CMK (cell line): ENCODE measurements at regions not wholly inside any gene's neighbourhood (a gene's known extent, or its start where the extent isn't known, plus 50 kb on each side); places are given as distances from the start of the nearest gene placed in this dataset.
"Not testable (repeated sequence)": the region's sequence is repeated elsewhere in the genome, so short reads cannot be mapped to it uniquely, and the experiment has no call there.

Experiments used
- DNase-seq: peaks from one replicate; pipeline ENCODE4 v3.0.0-alpha.2; 2010; ENCODE audit warnings: low read depth

DNA sequence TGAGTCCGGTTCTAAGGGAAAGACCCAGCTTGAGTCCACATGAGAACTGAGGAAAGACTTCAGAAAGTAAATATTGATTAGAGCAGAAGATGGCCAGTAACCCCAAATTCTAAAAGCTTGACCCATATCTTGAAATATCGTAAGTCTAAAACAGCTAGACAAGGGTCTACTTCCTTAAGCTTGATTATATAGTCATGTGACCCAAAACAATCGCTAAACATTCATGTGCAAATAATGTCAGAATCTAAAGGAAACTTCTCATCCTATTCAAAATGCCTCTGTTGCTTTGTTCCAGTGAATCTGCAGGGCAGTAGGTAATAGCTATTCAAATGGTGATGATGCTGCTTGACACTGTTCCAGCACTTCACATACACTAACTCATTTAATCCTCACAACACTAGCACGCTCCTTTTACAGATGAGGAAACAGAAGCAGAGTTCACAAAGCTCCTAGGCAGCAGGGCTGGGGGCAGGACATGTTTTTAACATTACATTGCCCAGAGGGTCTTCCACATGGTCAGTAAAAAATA lies 52.6 kb downstream of the TCF20 start:
- DNase-seq = no peak

DNA sequence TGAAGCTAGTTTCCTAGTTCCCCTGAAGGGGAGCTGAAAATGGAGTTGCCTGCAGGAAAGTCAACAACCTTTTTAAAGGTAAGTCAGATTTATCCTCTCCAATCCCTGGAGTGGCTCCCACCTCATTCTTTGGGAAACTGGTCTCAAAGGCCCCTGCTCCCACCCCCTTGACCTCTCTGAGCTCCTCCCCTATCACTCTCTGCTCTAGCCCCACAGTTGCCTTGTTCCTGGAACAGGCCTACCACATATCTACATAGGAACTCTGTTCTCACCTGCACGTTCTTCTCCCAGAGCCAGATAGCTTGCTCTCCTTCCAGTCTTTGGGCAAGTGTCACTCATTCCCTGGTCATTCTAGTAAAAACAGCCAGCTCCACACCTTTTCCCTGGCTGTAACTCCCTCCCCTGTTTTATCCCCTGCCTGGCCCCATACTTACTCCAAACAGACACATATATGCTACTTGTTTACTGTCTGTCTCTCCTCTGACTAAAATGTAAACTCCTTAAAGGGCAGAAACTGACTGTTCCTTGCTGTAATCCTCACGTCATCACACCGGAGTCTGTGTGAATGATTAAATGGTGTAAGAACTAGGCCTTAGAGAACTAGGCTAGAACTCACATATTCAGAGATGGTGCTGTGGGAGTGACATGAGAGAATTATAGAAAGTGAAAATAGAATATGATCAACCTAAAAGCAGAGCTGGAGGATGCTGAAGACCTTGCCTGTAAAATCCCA lies 53.3 kb downstream of the TCF20 start:
- DNase-seq = no peak

DNA sequence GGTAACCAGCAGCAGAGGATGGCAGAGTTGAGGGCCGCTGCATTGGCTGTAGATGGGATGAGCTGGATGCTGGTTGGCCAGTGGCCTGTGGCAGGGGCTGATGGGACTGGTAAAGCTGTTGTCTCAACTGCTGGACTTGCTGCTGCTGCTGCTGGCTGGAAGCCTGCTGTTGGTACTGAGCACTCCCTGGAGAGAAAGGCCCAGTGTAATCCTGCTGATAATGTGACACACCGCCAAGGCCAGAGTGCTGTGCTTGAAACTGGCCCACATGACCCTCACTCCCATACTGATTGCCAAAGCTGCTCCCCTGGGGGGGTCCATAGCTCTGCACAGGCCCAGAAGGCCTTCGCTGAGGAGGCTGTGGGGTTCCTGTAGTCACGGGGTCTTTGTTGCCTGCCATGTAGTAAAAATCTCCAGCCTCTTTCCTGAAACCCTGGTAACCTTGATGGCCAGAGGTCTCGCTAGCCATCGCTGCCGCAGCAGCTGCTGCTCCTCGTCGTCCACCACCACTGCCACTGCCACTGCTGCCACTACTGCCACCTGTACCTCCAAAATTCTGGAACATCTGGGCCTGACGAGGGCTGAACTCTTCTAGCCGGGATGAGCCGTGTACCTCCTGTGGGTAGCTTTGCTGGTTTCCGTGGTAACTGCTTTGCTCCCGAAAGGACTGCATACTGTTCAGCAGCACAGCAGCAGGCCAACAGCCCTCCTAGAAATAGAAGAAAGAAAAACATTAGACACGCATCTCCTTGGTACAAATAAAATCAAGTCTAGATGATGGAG lies 55.6 kb downstream of the TCF20 start:
- DNase-seq = no peak

DNA sequence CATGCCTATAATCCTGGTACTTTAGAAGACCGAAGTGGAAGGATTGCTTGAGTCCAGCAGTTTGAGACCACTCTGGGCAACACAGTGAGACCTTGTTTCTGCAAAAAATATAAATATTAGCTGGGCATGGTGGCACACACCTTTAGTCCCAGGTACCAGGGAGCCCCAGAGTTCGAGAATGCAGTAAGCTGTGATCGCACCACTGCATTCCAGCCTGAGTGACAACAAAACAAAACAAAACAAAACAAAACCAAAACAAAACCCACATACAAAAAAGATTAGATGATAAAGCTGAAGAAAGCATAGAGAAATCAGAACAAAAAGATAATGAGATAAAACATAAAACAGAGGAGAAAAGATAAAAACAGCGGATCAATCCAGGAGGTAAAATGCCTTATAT lies 62.1 kb downstream of the TCF20 start:
- no peak for DNase-seq

DNA sequence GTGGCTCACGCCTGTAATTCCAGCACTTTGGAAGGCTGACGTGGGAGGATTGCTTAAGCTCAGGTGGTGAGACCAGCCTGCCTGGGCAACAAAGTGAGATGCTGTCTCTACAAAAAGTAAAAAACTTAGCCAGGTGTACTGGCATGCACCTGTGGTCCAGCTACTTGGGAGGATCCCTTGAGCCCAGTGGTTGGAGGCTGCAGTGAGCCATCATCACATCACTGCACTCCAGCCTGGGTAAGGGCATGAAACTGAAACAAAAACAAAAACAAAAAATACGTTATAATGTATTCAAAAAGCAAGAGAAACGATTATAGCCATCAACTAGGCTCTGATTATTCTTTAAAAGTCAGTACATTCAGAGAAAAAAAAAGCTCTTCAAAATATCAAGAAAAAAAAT lies 62.5 kb downstream of the TCF20 start:
- DNase-seq = no peak

DNA sequence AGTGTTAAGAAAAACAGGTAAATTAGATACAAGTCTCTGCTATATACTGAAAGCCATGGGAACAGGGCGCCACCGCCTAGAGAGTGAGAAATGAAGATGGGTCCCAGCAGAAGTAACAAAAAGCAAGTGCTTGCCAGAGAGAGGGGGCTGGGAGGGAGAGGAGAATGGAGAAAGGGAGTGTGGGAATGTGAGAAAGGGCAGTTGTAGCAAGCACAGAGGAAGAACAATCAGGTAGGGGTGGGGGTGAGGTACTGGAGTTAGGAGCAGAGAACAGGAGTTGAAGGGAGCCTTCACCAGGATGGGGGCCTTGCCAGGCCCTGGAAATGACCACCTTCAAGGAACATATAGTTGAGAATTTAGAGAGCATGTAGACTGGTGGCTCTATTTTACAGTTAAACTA lies 66.8 kb downstream of the TCF20 start:
- no peak for DNase-seq

DNA sequence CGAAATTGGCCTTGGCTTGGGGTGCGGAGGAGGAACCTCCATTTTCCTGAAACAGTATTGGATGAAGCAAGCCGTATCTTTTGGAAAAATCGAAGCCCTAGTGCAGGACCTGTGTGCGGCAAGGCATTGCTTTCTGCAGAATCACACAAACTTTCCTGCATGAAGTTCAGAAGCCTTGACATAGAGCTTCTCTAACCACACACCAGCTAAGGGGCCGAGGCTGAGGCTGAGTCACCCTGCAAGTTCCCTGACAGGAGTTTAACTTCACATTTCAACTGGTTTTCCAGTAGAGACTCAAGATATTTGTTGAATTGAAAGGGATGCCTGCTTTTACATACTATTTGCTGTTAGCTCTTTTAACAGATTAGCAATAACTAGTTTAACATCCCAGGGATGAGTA lies 67.8 kb downstream of the TCF20 start:
- DNase-seq = no peak

DNA sequence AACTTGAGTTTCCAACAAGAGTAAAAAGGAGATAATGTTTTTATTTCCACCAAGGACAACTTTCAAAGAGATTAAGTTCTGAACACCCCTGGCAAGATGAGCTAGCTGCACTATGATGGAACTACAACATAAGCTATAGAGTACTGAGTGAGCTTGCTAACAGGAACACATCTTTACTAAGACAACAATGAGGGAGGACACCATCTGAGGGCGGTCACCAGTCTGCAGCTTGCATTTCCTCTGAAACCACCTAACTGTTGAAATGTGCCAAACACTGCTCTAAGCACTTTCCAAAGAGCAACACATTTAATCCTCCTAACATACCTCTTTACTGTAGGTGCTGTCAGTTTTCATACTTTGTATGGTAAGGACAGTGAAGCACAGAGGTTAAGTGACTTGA lies 68.4 kb downstream of the TCF20 start:
- no peak for DNase-seq

DNA sequence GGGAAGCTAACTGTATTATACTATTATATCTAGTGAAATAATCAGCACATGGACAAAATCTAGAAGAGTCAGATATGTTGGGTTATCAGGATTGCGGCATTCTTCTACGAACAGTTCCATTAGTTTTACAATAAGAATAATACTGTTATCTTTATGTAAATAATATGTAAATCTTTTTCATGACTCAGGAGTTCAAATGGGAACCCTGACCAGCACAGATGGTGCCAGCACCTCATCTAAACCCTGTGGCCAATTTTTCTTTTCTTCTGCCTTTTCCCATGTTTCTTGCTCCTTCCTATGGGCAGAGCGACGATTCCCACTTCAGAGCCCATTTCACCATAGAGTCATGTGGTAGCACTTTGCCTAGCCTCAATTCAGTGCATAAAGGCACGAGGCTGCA lies 68.4 kb upstream of the CYP2D6 start:
- no peak for DNase-seq

DNA sequence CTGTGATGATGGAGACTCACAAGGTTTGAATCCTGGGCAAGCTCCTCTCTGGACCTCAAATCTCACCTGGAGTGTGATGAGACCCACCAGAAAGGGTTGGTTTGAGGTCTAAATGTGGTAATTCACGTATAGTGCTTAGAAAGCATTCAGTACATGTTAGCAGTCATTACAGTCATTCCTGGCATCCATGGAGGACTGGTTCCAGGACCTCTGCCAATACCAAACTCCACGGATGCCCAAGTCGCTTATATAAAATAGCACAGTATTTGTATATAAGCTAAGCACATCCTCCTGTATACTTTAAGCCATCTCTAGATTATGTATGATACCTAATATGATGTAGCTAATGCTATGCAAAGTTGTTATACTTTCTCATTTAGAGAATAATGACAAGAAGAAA lies 67.6 kb upstream of the CYP2D6 start:
- DNase-seq = no peak

DNA sequence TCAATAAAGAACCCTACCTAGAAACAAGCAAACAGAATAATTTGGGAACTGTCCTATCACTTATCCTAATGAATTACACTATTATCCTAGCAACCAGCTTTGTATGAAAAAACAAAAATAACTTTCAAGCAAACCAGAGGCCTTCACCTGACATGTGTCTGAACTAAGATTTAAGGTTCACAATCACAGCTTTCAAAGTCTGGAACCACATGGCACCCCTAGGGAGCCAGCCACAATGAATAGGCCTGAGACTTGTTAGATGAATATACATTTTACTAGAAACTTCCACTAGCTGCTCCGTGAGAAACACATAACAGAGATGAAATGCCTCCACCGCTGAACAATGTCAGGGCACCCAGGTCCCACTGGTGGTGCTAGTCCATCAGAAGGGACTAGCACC lies 65.8 kb upstream of the CYP2D6 start:
- no peak for DNase-seq

DNA sequence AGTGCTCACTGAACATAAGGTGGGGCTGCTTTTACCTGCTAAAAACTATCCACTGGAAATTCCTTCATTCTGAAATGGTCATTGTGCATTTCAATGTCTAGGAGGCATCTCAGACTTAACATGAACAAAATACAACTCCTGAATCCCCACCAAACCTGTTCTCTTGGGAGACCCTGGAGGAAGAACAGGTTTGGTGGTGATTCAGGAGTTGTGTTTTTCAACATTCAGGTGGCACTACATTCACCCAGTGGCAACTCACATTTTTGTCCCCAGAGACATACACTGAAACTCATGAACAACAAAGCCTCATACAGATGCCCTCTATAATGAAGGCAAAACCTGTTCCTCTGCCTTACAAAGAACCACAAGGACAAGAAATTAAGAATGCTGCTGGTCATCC lies 64.3 kb upstream of the CYP2D6 start:
- DNase-seq = no peak

DNA sequence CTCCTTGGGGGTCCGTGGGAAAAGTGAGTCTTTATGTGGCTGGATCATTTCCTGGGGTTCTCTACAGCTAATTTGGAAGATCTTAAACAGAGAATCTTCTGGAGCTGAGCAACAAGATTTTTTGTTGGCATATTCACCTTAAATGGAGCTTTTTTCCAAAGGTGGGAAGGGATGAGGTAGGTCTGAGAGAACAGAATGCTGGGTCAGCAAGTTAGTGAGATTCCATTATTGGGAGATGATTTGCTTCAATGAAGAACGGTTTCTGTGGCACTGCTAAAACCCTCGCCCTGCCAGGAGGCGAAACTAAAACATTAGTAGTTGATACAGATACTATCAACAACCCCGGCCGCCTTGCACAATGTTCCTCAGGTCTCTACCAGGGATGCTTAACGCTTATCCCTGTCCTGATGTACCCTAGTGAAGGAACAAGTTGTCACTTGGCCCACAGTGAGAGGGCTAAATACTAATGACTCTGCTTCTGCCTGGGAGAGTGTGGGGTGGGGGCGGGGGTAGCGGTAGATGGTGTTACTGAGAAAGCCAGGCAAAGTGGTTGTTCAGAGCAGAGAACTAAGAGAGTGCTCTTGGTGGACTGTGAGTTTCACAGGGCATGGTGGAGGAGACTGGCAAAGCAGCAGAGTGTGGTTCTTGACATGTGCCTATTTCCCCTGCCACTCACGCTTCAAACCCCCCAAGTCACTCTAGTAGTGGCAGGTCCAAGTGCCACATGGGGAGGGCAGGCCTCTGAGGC lies 63.7 kb upstream of the CYP2D6 start:
- no peak for DNase-seq

DNA sequence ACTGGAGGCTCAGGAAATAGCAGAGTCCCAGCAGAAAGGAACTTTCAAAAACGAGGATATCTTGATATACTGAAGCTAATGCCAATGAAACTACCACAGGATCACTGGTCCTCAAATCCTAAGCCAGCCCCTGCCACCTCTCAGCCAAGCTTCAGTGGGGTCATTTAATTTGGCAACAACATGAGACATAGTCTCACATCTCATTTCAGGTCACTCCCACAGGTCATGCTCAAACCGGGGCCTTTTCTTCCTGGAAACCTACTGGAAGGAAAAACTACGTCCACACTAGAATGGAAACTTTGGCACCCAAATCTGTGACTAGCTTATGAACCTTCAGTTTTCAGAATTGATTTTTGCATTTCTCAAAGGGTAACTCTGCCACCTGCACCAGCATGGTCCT lies 61.9 kb upstream of the CYP2D6 start:
- no peak for DNase-seq

DNA sequence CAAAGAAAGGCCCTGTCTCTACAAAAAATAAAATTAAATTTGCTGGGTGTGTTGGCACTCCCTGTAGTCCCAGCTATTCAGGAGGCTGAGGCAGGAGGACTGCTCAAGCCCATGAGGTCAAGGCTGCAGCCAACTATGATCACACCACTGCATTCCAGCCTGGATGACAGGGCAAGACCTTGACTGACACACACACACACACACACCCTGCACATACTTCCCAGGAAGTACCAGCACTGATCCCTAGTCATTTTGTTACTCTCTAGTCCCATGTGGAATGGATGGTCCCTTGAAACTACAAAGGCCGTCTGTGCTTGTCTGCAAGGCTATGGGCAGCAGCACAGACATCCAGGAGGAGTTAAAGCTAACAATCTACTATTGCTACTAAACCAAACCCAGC lies 59.7 kb upstream of the CYP2D6 start:
- DNase-seq = no peak

DNA sequence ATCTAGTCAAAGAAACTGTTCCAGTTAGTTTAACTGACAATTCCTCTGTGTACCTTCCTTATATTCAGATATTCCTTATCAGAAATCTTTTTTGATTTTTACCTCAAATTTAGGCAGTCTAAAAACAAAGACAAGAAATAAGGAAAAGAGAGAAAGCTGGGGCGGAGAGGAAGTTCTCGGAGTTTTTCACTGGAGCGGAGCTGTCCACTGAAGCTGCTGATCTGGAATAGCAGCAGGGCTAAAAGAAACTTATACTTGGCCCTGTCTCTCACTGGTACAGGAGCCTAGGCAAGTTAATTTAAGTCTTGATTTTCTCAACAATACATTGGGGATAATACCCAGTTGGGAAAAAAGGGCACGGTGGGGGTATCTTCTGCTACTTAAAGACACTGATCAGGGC lies 59.2 kb upstream of the CYP2D6 start:
- DNase-seq = no peak

DNA sequence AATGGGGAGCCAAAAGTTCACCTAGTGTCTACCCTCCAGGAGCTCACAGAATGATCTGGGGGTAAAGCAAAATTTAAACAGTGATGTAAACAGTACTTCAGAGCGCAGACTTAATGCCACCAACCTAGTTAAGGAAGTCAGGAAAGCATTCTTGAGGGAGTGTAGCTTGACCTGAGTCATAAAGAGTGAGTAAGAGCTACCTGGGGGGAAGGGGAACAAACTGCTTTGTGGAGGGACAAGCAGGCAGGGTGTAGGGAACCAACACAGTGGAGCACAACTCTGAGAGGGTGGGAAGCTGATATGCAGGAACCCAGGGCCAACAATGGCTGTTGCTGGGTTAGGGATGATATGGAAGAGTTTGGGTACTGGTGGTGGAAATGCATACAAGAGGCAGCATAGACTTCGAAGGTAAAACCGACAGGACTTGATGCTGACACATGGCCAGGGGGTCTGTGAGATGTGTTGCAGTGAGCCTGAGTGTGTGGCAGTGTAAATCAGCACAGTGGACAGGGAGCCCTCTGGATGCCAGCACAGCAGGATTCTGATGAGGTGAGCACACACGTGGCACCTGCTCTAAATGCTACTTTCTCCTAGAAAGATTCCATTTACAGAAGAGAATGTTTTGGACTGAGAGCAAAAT lies 58.3 kb upstream of the CYP2D6 start:
- DNase-seq = no peak

DNA sequence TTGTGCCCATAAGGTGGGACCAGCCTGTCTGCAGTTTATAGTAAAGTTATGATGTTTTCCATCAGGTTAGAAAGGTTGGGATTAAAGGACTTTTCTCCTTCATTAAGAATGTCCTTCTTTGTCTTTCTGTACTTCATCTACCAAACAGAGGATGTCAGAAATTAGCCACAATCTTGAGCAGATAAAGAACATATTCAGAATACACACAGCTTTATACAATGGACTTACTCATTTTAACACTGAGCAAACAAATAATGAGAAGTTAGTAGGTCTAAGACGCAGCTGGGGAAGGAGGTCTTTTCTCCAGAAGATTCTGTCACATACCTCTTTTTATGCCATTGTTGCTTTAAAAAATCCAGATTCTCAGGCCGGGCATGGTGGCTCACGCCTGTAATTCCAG lies 57.0 kb upstream of the CYP2D6 start:
- DNase-seq = no peak

DNA sequence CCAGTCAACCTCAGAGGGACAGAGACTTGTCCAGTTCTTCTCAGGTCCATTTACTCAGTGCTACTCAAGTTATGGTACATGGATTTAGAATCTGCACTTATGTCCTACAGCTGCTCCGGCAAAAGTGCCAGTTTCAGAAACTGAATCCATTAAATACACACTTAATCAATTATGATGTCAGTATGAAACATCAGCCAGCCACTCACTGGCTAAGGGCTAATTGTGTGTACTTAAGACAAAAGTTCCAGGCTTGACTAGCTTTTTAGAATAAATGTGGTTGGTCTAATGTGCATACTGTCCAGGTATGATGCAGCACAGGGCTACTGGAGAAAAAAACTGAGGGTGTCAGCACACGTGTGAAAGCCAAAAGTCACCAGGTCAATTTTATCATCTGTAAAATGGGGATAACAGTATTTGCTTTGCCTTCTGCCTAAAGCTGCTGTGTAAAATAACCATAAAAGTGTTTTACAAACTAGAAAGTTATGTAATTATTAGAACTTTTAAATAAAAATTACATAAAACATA lies 55.4 kb upstream of the CYP2D6 start:
- no peak for DNase-seq

DNA sequence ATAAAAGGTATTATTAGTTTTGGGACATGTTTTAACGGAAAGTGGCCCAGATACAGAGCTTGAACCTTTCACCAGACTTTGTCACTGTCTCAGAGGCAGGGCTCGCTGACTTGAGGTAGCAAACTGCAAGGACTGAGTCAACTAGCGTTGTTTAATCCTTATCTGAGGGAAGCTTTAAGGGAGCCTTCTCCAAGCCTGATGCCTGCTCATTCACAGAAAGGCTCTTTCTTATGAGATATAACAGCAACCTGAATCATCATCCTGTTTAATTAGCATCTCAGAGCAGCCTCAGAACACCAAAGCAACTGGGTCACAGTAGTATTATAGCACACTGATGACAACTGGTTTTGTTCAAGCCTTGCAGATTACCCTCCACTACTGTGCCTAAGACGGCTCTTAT lies 54.2 kb upstream of the CYP2D6 start:
- no peak for DNase-seq

DNA sequence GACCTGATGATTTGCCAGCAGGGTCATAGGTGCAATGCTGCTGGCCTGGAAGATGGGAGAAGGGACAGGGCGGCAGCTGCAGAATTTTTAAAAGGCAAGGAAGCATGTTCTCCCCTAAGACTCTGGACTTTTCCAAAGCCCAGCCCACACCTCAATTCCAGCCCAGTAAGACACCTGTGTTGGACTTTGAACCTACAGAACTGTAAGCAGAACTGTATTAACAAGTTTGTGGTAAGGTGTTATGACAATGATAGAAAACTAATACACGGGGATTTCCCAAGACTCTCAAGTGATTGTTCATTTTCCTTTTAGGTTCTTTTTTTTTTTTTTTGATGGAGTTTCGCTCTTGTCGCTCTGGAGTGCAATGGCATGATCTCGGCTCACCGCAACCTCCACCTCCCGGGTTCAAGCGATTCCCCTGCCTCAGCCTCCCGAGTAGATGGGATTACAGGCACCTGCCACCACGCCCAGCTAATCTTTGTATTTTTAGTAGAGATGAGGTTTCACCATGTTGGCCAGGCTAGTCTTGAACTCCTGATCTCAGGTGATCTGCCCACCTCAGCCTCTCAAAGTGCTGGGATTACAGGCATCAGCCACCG lies 53.0 kb upstream of the CYP2D6 start:
- not testable (repeated sequence) for DNase-seq

DNA sequence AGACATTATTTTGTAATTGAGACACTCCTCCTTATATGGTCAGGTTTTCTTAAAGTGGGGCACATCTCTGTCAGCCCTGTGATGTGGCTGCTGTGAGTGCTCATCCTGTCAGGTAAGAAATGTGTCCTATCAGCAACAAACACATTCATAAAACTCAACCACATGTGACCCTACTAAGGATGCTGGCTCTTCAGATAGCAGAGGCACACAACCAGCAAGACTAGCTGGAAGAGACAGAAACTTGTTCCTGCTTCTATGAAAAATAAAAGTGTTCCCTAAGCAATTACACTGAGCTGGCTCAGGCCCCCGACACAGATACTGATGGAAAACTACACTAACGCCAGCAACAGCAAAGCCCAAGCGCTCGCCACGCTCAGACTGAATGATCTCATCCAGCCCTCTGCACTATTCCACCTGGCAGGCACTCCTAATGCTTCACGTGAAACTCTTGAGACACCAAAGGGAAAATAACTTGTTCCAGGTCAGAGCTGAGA lies 49.8 kb upstream of the CYP2D6 start:
- peak; percentile 85 for DNase-seq
